Neural progenitor cell (in vitro differentiated cells): ENCODE measurements at regions not wholly inside any gene's neighbourhood (a gene's known extent, or its start where the extent isn't known, plus 50 kb on each side); places are given as distances from the start of the nearest gene placed in this dataset.

ENCODE experiments used
- DNase-seq: peaks from one replicate; pipeline ENCODE4 v3.0.0-alpha.2; 2016; ENCODE audit warnings: low spot score
- H2AFZ ChIP-seq: fragments of 200-600 bp; sonication (generic); replicated peaks from 2 replicates; pipeline ENCODE4 v1.6.1; 2016; ENCODE audit warnings: antibody characterized with exemption
- H3F3A ChIP-seq: fragments of 200-600 bp; sonication (generic); 2 replicates; pipeline ENCODE4 v1.6.1; 2016; ENCODE audit warnings: antibody characterized with exemption, low read depth
- H3K27ac ChIP-seq: fragments of 200-600 bp; sonication (generic); 2 replicates; pipeline ENCODE4 v1.5.1; 2016; ENCODE audit warnings: mild to moderate bottlenecking
- H3K27me3 ChIP-seq: fragments of 200-600 bp; sonication (generic); 2 replicates; pipeline ENCODE4 v1.6.1; 2016; ENCODE audit warnings: mild to moderate bottlenecking, moderate library complexity
- H3K36me3 ChIP-seq: fragments of 200-600 bp; sonication (generic); 2 replicates; pipeline ENCODE4 v1.5.1; 2016
- H3K4me1 ChIP-seq: fragments of 200-600 bp; sonication (generic); 2 replicates; pipeline ENCODE4 v1.6.1; 2016; ENCODE audit warnings: mixed run types
- H3K4me2 ChIP-seq: fragments of 200-600 bp; sonication (generic); 2 replicates; pipeline ENCODE4 v1.6.1; 2016
- H3K4me3 ChIP-seq: fragments of 200-600 bp; sonication (generic); 2 replicates; pipeline ENCODE4 v1.5.1; 2016
- H3K79me2 ChIP-seq: fragments of 200-600 bp; sonication (generic); 2 replicates; pipeline ENCODE4 v1.6.1; 2016; ENCODE audit warnings: low read depth
- H3K9ac ChIP-seq: fragments of 200-600 bp; sonication (generic); 2 replicates; pipeline ENCODE4 v1.6.1; 2016
- H3K9me3 ChIP-seq: fragments of 200-600 bp; sonication (generic); 2 replicates; pipeline ENCODE4 v1.5.1; 2016; ENCODE audit warnings: low read depth
- H4K20me1 ChIP-seq: fragments of 200-600 bp; sonication (generic); 2 replicates; pipeline ENCODE4 v1.6.1; 2016; ENCODE audit warnings: low read depth
- H3K27ac Mint-ChIP-seq: 3 replicates; pipeline ENCODE4 v1.8.0; 2021; ENCODE audit warnings: mixed read lengths
- H3K27me3 Mint-ChIP-seq: 2 replicates; pipeline ENCODE4 v1.8.0; 2022; ENCODE audit warnings: low read depth, mild to moderate bottlenecking, inconsistent platforms, moderate library complexity, mixed read lengths; ENCODE audit not compliant: insufficient read depth
- H3K36me3 Mint-ChIP-seq: 3 replicates; pipeline ENCODE4 v1.8.0; 2021; ENCODE audit warnings: mixed read lengths
- H3K4me1 Mint-ChIP-seq: 3 replicates; pipeline ENCODE4 v1.8.0; 2021; ENCODE audit warnings: mixed read lengths
- H3K4me3 Mint-ChIP-seq: 3 replicates; pipeline ENCODE4 v1.8.0; 2021; ENCODE audit warnings: mild to moderate bottlenecking, moderate library complexity, mixed read lengths
- H3K9me3 Mint-ChIP-seq: 3 replicates; pipeline ENCODE4 v1.8.0; 2020; ENCODE audit warnings: mixed read lengths
- EZH2 ChIP-seq: fragments of 200-600 bp; sonication (generic); IDR thresholded peaks from 2 replicates; pipeline ENCODE4 v1.6.1; 2017; ENCODE audit warnings: antibody characterized with exemption, mild to moderate bottlenecking, moderate library complexity
- EZH2phosphoT487 ChIP-seq: fragments of 200-600 bp; sonication (generic); IDR thresholded peaks from 2 replicates; pipeline ENCODE4 v1.6.1; 2017; ENCODE audit warnings: antibody characterized with exemption
- TF ChIP-seq, protein P1 (sequence below): fragments of 200-600 bp; sonication (generic); IDR thresholded peaks from 2 replicates; pipeline ENCODE4 v1.5.1; 2017; ENCODE audit warnings: antibody characterized with exemption, mild to moderate bottlenecking

DNA sequence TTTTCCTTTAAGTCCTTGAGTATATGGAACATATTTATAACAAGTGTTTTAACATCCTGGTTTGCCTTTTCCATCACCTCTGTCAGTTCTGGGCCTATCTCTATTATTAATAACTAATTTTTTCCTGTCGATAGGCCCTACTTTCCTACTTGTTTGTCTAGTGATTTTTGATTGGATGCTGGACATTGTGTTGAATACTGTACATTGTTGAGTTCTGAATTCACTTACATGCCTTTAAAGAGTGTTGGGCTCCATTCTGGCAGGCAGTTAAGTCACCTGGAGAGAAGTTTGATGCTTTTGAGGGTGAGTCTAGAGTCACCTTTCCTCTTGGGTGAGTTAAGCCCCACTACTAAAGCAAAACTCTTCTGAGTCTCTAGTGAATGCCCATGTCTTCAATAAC lies 77.5 kb upstream of the C14orf180 start:
- H3K4me3 ChIP-seq: no peak overlapping the region
- Mint-ChIP-seq H3K4me3 (no peak overlapping the region), H3K27ac (no peak overlapping the region), H3K4me1 (no peaks in the 10 kb centered on the region), H3K9me3 (peaks cover 9% of the 10 kb centered on the region), H3K27me3 (peaks cover 5% of the 10 kb centered on the region), H3K36me3 (no peaks in the 10 kb centered on the region)
- H3K36me3 ChIP-seq: no peaks in the 10 kb centered on the region
- H3K4me1 ChIP-seq: no peaks in the 10 kb centered on the region
- no peak overlapping the region for H3K4me2 ChIP-seq
- H3K27ac ChIP-seq: no peak overlapping the region
- H3K9ac ChIP-seq: no peak overlapping the region
- DNase-seq: no peak
- no peak overlapping the region for H2AFZ ChIP-seq
- no peaks in the 10 kb centered on the region for H3K9me3 ChIP-seq
- no peak for TF ChIP-seq EZH2phosphoT487
- TF ChIP-seq EZH2: no peak
- TF ChIP-seq, protein P1, sequence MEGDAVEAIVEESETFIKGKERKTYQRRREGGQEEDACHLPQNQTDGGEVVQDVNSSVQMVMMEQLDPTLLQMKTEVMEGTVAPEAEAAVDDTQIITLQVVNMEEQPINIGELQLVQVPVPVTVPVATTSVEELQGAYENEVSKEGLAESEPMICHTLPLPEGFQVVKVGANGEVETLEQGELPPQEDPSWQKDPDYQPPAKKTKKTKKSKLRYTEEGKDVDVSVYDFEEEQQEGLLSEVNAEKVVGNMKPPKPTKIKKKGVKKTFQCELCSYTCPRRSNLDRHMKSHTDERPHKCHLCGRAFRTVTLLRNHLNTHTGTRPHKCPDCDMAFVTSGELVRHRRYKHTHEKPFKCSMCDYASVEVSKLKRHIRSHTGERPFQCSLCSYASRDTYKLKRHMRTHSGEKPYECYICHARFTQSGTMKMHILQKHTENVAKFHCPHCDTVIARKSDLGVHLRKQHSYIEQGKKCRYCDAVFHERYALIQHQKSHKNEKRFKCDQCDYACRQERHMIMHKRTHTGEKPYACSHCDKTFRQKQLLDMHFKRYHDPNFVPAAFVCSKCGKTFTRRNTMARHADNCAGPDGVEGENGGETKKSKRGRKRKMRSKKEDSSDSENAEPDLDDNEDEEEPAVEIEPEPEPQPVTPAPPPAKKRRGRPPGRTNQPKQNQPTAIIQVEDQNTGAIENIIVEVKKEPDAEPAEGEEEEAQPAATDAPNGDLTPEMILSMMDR: no peak
- no peaks in the 10 kb centered on the region for H3F3A ChIP-seq
- no peaks in the 10 kb centered on the region for H3K79me2 ChIP-seq
- no peaks in the 10 kb centered on the region for H3K27me3 ChIP-seq
- no peaks in the 10 kb centered on the region for H4K20me1 ChIP-seq

- H3K4me1 ChIP-seq: no peaks in the 10 kb centered on the region
- H3K36me3 ChIP-seq: no peaks in the 10 kb centered on the region
- Mint-ChIP-seq H3K4me3 (no peak overlapping the region), H3K27ac (no peak overlapping the region), H3K36me3 (no peaks in the 10 kb centered on the region), H3K9me3 (peaks cover 17% of the 10 kb centered on the region), H3K4me1 (peaks cover 3% of the 10 kb centered on the region), H3K27me3 (peaks cover 5% of the 10 kb centered on the region)
- H3K27me3 ChIP-seq: no peaks in the 10 kb centered on the region
- H3K4me2 ChIP-seq: no peak overlapping the region
- no peak overlapping the region for H3K27ac ChIP-seq
- DNase-seq: no peak
- no peak for TF ChIP-seq EZH2phosphoT487
- TF ChIP-seq, protein P1: no peak
- TF ChIP-seq EZH2: no peak
- H3K9me3 ChIP-seq: no peaks in the 10 kb centered on the region
- H2AFZ ChIP-seq: no peak overlapping the region
- no peak overlapping the region for H3K4me3 ChIP-seq
- H4K20me1 ChIP-seq: no peaks in the 10 kb centered on the region
- no peaks in the 10 kb centered on the region for H3K79me2 ChIP-seq
- H3K9ac ChIP-seq: no peak overlapping the region
- no peaks in the 10 kb centered on the region for H3F3A ChIP-seq
Observed at GRCh38 chr14:104503691-104504090, 75.9 kb upstream of the C14orf180 start.

GRCh38 chr14:104504172-104504735 lies 75.3 kb upstream of the C14orf180 start:
- Histone ChIP-seq H3K9ac (no peak overlapping the region), H3K4me1 (no peaks in the 10 kb centered on the region), H3K9me3 (no peaks in the 10 kb centered on the region), H3F3A (no peaks in the 10 kb centered on the region), H3K79me2 (no peaks in the 10 kb centered on the region), H4K20me1 (no peaks in the 10 kb centered on the region), H3K4me3 (no peak overlapping the region), H3K36me3 (no peaks in the 10 kb centered on the region), H3K27me3 (no peaks in the 10 kb centered on the region), H3K27ac (no peak overlapping the region), H2AFZ (no peak overlapping the region), H3K4me2 (no peak overlapping the region)
- H3K9me3 Mint-ChIP-seq: peaks cover 20% of the 10 kb centered on the region
- no peak overlapping the region for H3K4me3 Mint-ChIP-seq
- H3K36me3 Mint-ChIP-seq: no peaks in the 10 kb centered on the region
- TF ChIP-seq EZH2 (no peak), EZH2phosphoT487 (no peak)
- TF ChIP-seq, protein P1: no peak
- H3K27ac Mint-ChIP-seq: no peak overlapping the region
- DNase-seq: no peak
- H3K27me3 Mint-ChIP-seq: peaks cover 9% of the 10 kb centered on the region
- peaks cover 3% of the 10 kb centered on the region for H3K4me1 Mint-ChIP-seq
